Loucy (cell line): ENCODE measurements at regions not wholly inside any gene's neighbourhood (a gene's known extent, or its start where the extent isn't known, plus 50 kb on each side); places are given as distances from the start of the nearest gene placed in this dataset.

Experiments
- H2AFZ ChIP-seq: fragments of 200-600 bp; sonication (generic); 2 replicates; pipeline ENCODE4 v1.6.0; 2016; ENCODE audit warnings: antibody characterized with exemption, mild to moderate bottlenecking, low read length, moderate library complexity
- H3F3A ChIP-seq: fragments of 200-600 bp; 2 replicates; pipeline ENCODE4 v1.6.0; 2016; ENCODE audit warnings: antibody characterized with exemption, low read depth, mild to moderate bottlenecking
- H3K27me3 ChIP-seq: fragments of 200-600 bp; sonication (generic); 2 replicates; pipeline ENCODE4 v1.6.1; 2014; ENCODE audit warnings: low read length, mild to moderate bottlenecking; ENCODE audit not compliant: insufficient read depth, poor library complexity, severe bottlenecking
- H3K36me3 ChIP-seq: fragments of 200-600 bp; sonication (generic); 2 replicates; pipeline ENCODE4 v1.6.1; 2016; ENCODE audit warnings: low read length; ENCODE audit not compliant: insufficient read depth
- H3K4me1 ChIP-seq: fragments of 200-600 bp; sonication (generic); 2 replicates; pipeline ENCODE4 v1.5.1; 2014; ENCODE audit warnings: low read length, mild to moderate bottlenecking; ENCODE audit not compliant: insufficient read depth, poor library complexity, severe bottlenecking
- H3K4me2 ChIP-seq: fragments of 200-600 bp; sonication (generic); 2 replicates; pipeline ENCODE4 v1.6.0; 2014; ENCODE audit warnings: antibody characterized with exemption, low read length, low read depth, mild to moderate bottlenecking; ENCODE audit not compliant: poor library complexity, severe bottlenecking
- H3K4me3 ChIP-seq: fragments of 200-600 bp; sonication (generic); 2 replicates; pipeline ENCODE4 v1.5.1; 2014; ENCODE audit warnings: low read length, mild to moderate bottlenecking, mixed read lengths; ENCODE audit not compliant: poor library complexity, severe bottlenecking
- H3K79me2 ChIP-seq: fragments of 200-600 bp; sonication (generic); 2 replicates; pipeline ENCODE4 v1.6.1; 2014; ENCODE audit warnings: low read length; ENCODE audit not compliant: insufficient read depth
- H3K9ac ChIP-seq: fragments of 200-600 bp; sonication (generic); 2 replicates; pipeline ENCODE4 v1.6.0; 2014; ENCODE audit warnings: mild to moderate bottlenecking, low read depth, low read length, moderate library complexity; ENCODE audit not compliant: poor library complexity, severe bottlenecking
- H3K9me2 ChIP-seq: fragments of 200-600 bp; sonication (generic); replicated peaks from 2 replicates; pipeline ENCODE4 v1.6.1; 2016; ENCODE audit warnings: low read depth, low read length, mixed read lengths
- H3K9me3 ChIP-seq: fragments of 200-600 bp; sonication (generic); 2 replicates; pipeline ENCODE4 v1.6.1; 2014; ENCODE audit warnings: mild to moderate bottlenecking, antibody characterized with exemption, low read length, low read depth; ENCODE audit not compliant: insufficient read depth
- H4K20me1 ChIP-seq: fragments of 200-600 bp; sonication (generic); 2 replicates; pipeline ENCODE4 v1.6.0; 2014; ENCODE audit warnings: antibody characterized with exemption, low read length, mild to moderate bottlenecking; ENCODE audit not compliant: insufficient read depth, poor library complexity, severe bottlenecking
- EZH2phosphoT487 ChIP-seq: fragments of 200-600 bp; IDR thresholded peaks from 2 replicates; pipeline ENCODE4 v1.6.1; 2018; ENCODE audit warnings: antibody characterized with exemption, mild to moderate bottlenecking, moderate library complexity, borderline replicate concordance
- TF ChIP-seq, protein P1 (sequence below): fragments of 200-600 bp; sonication (generic); conservative IDR thresholded peaks from 2 replicates; pipeline ENCODE4 v1.5.1; 2014; ENCODE audit warnings: mild to moderate bottlenecking, antibody characterized with exemption, low read length

DNA sequence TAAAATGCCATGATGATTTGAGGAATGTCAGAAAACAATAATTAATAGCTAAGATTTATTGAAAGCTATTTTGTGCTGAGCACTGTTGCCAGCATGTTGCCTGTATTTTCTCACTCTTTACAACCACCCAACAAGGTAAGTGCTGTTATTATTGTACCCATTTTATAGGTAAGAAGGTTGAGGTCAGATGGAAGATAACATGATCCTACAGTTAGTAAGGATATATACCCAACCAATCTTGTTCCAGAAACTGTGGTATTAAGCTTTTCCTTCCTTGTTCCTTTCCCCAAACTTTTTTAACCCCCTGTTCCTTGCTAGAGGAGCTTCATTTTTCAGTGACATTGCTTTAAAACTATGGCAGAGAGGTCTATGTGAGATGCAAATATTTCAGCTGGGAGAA lies 738.0 kb upstream of the ZEB2 start:
- H3K36me3 ChIP-seq: no peaks in the 10 kb centered on the region
- no peaks in the 10 kb centered on the region for H3K79me2 ChIP-seq
- no peaks in the 10 kb centered on the region for H3K9me3 ChIP-seq
- no peaks in the 10 kb centered on the region for H3F3A ChIP-seq
- no peak overlapping the region for H3K4me3 ChIP-seq
- H3K4me1 ChIP-seq: peaks cover 3% of the 10 kb centered on the region
- TF ChIP-seq, protein P1, sequence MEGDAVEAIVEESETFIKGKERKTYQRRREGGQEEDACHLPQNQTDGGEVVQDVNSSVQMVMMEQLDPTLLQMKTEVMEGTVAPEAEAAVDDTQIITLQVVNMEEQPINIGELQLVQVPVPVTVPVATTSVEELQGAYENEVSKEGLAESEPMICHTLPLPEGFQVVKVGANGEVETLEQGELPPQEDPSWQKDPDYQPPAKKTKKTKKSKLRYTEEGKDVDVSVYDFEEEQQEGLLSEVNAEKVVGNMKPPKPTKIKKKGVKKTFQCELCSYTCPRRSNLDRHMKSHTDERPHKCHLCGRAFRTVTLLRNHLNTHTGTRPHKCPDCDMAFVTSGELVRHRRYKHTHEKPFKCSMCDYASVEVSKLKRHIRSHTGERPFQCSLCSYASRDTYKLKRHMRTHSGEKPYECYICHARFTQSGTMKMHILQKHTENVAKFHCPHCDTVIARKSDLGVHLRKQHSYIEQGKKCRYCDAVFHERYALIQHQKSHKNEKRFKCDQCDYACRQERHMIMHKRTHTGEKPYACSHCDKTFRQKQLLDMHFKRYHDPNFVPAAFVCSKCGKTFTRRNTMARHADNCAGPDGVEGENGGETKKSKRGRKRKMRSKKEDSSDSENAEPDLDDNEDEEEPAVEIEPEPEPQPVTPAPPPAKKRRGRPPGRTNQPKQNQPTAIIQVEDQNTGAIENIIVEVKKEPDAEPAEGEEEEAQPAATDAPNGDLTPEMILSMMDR: no peak
- no peak for TF ChIP-seq EZH2phosphoT487
- peaks cover 94% of the 10 kb centered on the region for H3K27me3 ChIP-seq
- H2AFZ ChIP-seq: no peak overlapping the region
- no peaks in the 10 kb centered on the region for H3K9me2 ChIP-seq
- H4K20me1 ChIP-seq: no peaks in the 10 kb centered on the region
- no peak overlapping the region for H3K4me2 ChIP-seq
- H3K9ac ChIP-seq: no peak overlapping the region

DNA sequence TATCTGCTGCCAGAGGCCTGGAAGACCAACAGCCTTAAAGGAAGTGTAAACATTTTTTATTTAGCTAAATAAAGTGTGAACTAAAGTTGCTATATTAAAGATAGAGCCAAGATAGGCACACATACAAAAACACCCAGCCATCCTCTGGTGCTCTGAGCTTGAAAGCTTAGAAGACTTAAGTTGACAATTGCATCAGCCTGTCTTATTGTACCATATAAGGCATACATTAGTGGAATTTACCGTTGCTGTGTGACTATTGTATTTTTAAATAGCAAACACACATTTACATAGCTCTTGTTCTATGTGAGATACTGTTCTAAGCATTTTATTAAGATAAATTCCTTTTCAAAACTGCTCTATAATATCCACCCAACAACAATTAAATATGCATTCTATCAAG lies 736.6 kb upstream of the ZEB2 start:
- Histone ChIP-seq H3K4me2 (no peak overlapping the region), H2AFZ (no peak overlapping the region), H3K4me1 (peaks cover 3% of the 10 kb centered on the region), H3K36me3 (no peaks in the 10 kb centered on the region), H3K79me2 (no peaks in the 10 kb centered on the region), H3K9me2 (no peaks in the 10 kb centered on the region), H3K27me3 (peaks cover 81% of the 10 kb centered on the region), H3K9ac (no peak overlapping the region), H3K9me3 (no peaks in the 10 kb centered on the region), H3F3A (no peaks in the 10 kb centered on the region), H3K4me3 (no peak overlapping the region), H4K20me1 (no peaks in the 10 kb centered on the region)
- TF ChIP-seq EZH2phosphoT487: no peak
- TF ChIP-seq, protein P1: no peak

DNA sequence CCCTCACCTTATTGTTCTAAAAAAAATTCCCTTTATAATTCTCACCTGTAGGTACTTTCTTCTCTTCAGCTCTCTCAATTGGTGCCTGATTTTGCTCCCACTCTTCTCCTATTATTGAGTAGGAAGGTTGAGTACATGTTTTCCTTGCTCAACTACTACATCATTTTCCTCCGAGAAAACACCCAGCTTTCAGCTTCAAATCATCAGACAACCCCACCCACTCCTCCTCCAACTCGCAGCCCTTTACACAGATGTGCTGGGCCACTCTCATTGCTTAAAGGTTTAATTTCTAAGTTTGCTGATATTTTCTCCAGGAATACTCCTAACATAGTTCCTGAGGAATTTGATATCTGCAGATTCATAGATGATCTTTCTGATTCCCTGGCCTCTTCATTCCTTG lies 734.4 kb upstream of the ZEB2 start:
- Histone ChIP-seq H4K20me1 (no peaks in the 10 kb centered on the region), H2AFZ (no peak overlapping the region)
- TF ChIP-seq, protein P1: no peak
- no peak for TF ChIP-seq EZH2phosphoT487

More for the DNA sequence above, 734.4 kb upstream of the ZEB2 start:
- no peaks in the 10 kb centered on the region for H3K36me3 ChIP-seq
- no peak overlapping the region for H3K4me3 ChIP-seq
- H3K9me3 ChIP-seq: no peaks in the 10 kb centered on the region
- peaks cover 3% of the 10 kb centered on the region for H3K4me1 ChIP-seq
- H3K9ac ChIP-seq: no peak overlapping the region
- peaks cover 60% of the 10 kb centered on the region for H3K27me3 ChIP-seq
- H3F3A ChIP-seq: no peaks in the 10 kb centered on the region
- H3K79me2 ChIP-seq: no peaks in the 10 kb centered on the region
- no peaks in the 10 kb centered on the region for H3K9me2 ChIP-seq
- H3K4me2 ChIP-seq: no peak overlapping the region
